ENCODE measurements at regions not wholly inside any gene's neighbourhood (a gene's known extent, or its start where the extent isn't known, plus 50 kb on each side); places are given as distances from the start of the nearest gene placed in this dataset.

DNA sequence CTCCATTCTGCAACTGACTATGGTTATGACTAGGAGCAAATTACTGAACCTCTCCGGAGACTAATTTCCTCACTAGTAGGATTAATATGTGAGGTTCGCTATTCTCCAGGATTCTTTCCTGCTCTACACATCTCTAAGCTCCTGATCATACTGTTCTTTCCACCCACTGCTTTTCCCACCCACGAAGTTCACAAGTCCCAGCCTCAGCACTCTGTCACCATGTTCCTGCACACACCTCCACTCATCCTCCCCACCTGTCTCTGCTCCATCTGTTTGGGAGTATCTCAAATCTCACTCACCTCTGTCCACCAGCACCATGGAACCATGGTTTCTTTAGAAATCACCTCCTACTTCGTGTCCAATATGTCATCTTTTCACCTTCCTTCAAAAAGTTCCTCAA lies 185.3 kb downstream of the LRATD1 start:
- TF ChIP-seq POLR2A (conservative IDR thresholded peaks at IDR 0.05) (no peak), RB1 (IDR thresholded peaks at IDR 0.05; ENCODE audit: low read depth) (no peak), FOXM1 (IDR thresholded peaks at IDR 0.05; ENCODE audit: low read depth) (no peak), FOXM1 (CRISPR knock-in tag; IDR thresholded peaks at IDR 0.05; ENCODE audit: low read depth) (no peak), ZNF644 (tag; IDR thresholded peaks at IDR 0.05; ENCODE audit: low read depth) (no peak), ETV6 (IDR thresholded peaks at IDR 0.05; ENCODE audit: borderline replicate concordance in 1 of 2, low read depth in 2 of 2, low read length in 1 of 2) (no peak), ETV6 (CRISPR knock-in tag; IDR thresholded peaks at IDR 0.05; ENCODE audit: borderline replicate concordance) (no peak), KLF10 (CRISPR knock-in tag; IDR thresholded peaks at IDR 0.05) (no peak)
- TF ChIP-seq, protein P1, sequence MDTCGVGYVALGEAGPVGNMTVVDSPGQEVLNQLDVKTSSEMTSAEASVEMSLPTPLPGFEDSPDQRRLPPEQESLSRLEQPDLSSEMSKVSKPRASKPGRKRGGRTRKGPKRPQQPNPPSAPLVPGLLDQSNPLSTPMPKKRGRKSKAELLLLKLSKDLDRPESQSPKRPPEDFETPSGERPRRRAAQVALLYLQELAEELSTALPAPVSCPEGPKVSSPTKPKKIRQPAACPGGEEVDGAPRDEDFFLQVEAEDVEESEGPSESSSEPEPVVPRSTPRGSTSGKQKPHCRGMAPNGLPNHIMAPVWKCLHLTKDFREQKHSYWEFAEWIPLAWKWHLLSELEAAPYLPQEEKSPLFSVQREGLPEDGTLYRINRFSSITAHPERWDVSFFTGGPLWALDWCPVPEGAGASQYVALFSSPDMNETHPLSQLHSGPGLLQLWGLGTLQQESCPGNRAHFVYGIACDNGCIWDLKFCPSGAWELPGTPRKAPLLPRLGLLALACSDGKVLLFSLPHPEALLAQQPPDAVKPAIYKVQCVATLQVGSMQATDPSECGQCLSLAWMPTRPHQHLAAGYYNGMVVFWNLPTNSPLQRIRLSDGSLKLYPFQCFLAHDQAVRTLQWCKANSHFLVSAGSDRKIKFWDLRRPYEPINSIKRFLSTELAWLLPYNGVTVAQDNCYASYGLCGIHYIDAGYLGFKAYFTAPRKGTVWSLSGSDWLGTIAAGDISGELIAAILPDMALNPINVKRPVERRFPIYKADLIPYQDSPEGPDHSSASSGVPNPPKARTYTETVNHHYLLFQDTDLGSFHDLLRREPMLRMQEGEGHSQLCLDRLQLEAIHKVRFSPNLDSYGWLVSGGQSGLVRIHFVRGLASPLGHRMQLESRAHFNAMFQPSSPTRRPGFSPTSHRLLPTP (IDR thresholded peaks at IDR 0.05; ENCODE audit: borderline replicate concordance, extremely low read depth, insufficient read length) = no peak
- TF ChIP-seq, protein P2, sequence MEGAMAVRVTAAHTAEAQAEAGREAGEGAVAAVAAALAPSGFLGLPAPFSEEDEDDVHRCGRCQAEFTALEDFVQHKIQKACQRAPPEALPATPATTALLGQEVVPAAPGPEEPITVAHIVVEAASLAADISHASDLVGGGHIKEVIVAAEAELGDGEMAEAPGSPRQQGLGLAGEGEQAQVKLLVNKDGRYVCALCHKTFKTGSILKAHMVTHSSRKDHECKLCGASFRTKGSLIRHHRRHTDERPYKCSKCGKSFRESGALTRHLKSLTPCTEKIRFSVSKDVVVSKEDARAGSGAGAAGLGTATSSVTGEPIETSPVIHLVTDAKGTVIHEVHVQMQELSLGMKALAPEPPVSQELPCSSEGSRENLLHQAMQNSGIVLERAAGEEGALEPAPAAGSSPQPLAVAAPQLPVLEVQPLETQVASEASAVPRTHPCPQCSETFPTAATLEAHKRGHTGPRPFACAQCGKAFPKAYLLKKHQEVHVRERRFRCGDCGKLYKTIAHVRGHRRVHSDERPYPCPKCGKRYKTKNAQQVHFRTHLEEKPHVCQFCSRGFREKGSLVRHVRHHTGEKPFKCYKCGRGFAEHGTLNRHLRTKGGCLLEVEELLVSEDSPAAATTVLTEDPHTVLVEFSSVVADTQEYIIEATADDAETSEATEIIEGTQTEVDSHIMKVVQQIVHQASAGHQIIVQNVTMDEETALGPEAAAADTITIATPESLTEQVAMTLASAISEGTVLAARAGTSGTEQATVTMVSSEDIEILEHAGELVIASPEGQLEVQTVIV (CRISPR knock-in tag; IDR thresholded peaks at IDR 0.05; ENCODE audit: borderline replicate concordance) = no peak

Data from K562 (cell line).